NCI-H345 (cell line): ENCODE measurements at regions not wholly inside any gene's neighbourhood (a gene's known extent, or its start where the extent isn't known, plus 50 kb on each side); places are given as distances from the start of the nearest gene placed in this dataset.
A peak's percentile ranks its signal among the peaks of the same experiment; 100 is the strongest.
"Not testable (repeated sequence)": the region's sequence is repeated elsewhere in the genome, so short reads cannot be mapped to it uniquely, and the experiment has no call there.

ENCODE experiments used
- DNase-seq: peaks from one replicate; lab custom pipeline; 2025; lab: John Stamatoyannopoulos, UW

DNA sequence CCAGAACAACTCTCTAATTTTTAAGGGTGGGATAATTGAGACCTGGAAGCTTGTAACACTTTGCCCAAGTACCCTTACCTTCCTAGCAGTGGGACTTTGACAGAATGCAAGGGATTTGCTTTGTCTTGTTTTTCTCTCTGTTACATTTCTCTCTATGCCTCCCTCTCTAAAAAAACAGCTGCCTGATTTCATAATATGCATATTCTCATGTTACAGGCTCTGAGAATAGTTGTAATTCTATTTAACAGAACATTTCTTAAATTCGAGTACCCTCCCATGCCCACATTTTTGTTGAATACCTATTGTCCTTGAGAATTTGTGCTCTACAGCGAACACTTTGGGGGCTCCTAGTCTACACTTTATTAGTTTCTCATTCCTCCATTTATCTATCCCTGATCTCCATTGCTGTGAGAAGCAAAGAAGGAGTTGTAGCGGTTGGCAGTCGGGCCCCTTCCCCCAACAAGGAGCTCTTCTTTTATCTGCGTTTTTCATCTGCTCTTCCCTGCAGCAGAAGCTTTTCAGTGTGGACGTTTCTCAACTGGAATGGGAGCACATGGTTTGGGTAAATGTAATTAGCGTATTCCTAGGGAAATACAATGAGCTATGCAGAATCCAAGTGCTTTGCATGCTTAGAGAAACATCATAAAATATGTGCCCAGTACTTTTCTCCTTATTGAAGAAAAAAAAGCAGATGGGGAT lies 117.7 kb upstream of the CCDC90B start:
- no peak for DNase-seq

DNA sequence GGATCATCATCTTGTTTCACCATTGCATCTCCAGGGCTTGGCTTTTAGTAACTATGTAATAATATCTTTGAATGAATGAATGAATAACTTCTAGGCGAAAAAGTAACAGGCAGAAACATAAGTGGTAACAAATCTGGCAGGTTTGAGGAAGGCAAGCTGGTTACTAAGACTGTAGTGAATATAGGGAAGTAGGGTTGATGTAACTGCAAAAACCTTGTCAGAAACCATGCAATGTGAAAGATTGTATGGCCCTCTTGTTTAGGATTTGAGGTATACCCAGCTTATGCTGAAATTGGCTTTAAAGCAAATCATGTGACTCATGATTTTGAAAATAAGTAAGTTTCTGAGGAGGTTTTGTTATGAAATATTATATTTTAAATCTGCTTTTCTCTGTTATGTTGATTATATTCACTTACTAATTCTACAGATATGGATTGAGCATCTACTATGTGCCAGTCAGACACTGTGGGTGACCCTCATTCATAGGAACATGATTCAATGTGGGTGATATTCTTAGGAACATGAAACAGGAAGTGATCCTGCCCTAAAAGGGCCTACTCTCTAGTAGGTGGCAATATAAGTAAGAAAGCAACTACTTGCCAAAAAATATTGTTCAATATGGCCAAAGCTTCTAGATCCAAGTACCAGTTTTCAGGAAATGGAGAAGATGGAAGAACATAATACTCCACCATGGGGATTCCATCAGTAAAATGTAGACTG lies 115.5 kb upstream of the CCDC90B start:
- DNase-seq = no peak

DNA sequence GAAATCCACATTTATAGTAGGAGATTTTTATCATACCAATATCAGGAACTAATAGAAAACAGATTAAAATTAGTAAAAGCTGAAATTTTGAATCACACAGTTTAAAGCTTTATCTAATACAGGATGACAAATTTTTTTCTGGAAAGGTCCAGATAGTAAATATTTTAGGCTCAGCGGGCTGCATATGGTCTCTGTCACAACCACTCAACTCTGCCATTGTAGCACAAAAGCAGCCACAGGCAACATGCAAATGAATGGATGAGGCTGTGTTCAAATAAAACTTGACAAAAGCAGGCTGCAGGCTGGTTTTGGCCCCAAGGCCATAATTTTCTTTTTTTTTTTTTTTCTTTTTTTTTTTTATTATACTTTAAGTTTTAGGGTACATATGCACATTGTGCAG lies 108.2 kb upstream of the CCDC90B start:
- no peak for DNase-seq

DNA sequence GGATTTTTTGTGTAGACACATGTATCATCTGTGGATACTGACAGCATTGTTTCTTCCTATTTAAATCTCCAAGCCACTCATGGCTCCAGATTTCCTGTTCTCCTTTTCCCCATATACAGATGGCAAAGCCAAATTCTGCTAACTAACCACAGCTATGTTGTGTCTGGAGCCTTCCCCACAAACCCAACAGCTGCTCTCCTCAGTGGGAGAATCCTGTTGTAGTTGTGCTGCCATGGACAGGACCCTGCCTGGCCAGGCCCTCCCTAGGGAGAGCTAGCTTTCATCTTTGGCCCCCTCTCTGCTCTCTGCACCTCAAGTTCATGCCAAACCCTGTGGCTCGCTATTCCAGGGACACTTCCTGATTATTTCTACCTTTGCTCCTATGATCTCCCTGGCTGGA lies 106.4 kb upstream of the CCDC90B start:
- no peak for DNase-seq

DNA sequence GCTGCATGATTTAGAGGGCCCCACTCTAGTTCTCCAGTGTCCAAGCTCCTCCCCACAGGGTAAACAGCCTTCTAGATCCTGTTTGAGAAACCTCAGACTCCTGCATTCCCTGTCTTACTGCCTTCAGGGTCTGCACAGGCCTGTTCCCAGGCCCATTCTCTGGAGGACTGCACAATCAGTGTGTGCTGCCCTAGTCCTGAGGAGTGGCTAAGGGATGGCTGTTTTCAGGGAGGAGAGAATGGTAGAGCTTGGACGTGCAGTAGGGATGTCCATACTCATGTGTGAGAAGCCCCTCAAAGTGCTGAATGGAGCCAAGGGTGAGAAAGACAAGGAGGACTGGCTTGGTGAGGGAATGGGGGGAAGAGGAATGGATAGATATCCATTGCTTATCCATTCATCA lies 103.8 kb upstream of the CCDC90B start:
- DNase-seq = no peak

DNA sequence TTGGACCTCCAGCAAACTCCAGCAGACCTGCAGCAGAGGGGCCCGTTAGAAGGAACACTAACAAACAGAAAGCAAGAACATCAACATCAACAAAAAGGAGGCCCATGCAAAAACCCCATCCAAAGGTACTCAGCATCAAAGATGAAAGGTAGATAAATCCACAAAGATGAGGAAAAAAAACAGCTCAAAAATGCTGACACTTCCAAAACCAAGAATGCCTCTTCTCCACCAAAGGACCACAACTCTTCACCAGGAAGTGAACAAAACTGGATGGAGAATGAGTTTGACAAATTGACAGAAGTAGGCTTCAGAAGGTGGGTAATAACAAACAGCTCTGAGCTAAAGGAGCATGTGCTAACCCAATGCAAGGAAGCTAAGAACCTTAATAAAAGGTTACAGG lies 97.7 kb upstream of the CCDC90B start:
- DNase-seq = not testable (repeated sequence)

DNA sequence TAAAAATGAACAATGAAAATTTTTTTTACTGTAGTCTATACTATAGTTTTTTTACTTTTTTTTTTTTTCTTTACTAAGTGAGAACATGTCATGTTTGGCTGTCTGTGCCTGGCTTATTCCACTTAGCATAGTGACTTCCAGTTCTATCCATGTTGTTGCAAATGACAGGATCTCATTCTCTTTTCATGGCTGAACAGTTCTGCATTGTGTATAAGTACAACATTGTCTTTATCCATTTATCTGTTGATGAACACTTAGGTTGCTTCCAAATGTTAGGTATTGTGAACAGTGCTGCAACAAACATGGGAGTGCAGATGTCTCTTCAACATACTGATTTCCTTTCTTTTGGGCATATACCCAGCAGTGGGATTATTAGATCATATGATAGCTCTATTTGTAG lies 88.1 kb upstream of the CCDC90B start:
- DNase-seq = peak; percentile 23

DNA sequence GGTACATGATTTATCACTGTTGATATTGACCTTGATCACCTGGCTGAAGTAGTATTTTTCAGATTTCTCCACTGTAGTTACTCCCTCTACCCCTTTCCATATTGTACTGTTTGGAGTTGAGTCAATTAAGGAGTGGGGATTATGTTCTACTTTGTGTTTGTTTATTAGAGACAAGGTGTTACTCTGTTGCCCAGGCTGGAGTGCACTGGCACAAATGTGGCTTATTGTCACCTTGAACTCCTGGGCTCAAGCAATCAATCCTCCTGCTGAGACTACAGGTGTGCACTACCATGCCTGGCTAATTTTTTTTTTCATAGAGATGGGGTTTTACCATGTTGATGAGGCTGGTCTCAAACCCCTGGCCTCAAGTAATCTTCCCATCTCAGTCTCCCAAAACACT lies 85.3 kb upstream of the CCDC90B start:
- DNase-seq = no peak

DNA sequence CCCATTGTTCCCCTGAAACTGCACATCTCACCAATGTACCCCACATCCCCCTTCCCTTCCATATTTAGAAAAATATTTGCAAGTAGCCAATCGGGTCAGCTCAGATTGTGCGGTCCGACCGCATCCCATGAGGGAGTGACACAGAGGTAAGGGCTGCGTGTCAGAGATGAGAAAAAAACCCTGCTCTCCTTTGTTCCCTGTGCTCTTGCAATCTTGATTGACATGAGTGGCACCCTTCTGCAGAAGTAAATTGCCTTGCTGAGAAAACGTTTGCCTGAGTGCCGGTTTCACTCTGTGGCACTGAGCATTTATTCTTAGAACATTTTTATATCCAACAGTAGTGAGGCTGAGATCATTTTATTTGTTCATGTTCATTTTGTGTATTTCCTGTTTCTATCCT lies 81.6 kb upstream of the CCDC90B start:
- no peak for DNase-seq

DNA sequence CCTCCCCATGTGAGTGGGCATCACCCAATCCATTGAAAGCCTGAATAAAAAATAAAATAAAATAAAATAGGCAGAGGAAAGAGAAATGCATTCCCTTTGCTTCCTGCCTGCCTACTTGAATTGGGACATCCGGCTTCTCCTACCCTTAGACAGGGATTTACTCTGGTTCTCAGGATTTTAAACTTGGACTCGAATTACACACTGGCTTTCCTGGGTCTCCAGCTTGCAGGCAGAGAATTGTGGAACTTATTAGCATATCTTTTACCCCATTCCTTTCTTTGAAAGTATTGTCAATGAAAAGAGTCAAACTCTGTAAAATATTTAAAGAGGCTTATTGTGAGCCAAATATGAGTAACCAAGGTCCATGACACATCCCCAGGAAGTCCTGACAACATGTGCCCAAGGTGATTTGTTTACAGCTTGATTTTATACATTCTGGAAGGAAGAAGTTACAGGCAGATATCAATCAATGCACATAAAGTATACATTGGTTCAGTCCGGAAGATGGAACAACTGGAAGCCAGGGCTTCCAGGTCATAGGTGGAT lies 78.4 kb upstream of the CCDC90B start:
- no peak for DNase-seq

DNA sequence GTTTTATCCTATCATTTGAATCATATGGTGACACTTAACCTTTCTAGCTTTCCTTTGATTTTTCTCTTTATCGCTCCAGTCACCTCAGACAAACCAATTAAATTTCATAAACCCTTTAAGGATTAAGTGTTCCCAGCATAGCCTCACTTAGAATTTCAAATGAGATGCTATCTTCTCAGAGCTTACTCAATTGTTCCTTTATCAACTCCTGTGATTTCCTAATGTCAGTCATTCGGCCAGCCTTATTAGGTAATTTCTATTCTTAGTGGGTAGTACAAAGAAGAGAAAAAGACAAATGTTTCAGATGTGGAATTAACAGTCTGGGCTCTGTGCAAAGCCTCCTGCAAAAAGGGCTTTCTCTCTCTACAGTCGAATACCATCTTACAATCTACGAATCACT lies 77.1 kb upstream of the CCDC90B start:
- no peak for DNase-seq

DNA sequence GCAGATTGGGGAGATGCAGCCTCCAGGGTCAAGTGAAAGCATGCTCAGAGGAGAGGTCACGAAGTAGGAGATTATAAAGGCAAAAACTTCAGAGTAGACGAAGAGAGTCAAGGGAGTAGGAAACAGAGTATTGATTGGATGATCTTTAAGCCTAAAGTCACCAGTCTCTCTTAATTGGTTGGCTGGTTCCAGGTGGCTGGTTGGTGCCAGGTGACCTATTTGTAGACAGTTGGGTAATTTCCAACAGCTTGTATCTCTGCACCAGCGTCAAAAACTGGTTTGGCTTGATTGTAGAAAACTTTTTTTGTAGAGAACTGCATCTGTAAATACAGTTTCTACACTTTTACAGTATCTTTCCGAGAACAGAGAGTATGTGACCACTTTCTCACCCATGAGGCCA lies 75.7 kb upstream of the CCDC90B start:
- DNase-seq = no peak

DNA sequence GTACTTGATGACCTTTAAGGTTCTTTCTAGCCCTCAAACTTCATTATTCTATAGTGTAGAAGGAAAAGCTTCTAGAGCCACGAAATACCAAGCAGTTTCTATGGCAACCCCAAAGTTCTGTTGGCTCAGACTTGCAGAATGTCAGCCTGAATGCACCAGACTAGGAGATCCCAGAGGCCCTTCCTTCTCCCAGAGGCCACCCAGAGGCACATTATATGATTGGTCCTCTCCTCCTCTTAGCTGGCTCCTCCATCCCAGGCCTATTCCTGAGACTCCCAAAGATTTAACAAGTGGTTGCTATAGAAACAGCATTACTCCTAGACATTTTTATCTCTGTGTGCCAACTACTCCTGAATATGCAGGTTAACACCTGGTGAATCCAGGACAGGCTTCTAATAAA lies 69.2 kb upstream of the CCDC90B start:
- no peak for DNase-seq

DNA sequence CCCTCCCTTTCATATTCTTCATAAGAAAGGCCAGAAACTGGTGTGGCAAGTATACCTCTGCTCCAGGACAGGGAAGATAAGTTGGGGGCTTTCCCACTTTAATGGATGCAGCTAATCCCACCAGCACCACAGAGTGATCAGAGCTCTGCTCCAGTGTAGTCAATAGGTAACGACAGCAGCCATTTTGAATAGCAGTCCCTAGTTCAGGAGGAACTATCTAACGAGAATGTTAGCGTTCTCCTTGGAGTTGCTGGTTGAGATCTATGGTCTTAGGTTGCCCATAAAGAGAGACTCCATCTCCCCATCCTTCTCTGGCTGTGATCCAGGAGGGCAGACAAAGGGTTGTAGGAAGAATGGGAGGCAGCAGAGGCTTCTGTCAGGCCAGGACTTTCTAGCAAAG lies 64.0 kb upstream of the CCDC90B start:
- DNase-seq = no peak

DNA sequence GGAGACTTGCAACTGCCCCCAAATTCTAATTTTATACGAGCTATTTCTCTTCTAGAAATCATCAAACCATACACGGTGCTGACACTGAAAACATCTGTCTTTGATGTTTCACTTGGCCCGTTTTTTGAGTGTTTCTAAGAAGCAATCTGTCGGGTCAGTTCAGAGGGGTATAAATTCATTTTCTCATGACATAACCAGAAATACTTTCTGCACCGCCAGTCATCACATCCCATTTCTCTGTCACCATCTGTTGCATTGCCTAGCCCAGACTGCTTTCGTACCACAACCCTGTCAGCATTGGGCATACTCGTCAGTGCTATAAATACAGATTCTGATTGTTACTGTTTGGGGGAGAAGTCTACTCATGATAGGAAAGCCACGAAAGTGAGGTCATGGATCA lies 63.1 kb upstream of the CCDC90B start:
- no peak for DNase-seq

DNA sequence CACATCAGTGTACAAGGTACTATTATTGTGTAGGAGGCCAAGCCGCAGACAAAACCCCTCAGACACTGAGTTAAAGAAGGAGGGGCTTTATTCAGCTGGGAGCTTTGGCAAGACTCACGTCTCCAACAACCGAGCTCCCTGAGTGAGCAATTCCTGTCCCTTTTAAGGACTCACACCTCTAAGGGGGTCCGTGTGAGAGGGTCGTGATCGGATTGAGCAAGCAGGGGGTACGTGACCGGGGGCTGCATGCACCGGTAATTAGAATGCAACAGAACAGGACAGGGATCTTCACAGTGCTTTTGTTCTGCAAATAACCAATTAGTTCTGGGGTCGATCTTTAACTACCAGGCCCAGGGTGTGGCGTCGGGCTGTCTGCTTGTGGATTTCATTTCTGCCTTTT lies 60.5 kb upstream of the CCDC90B start:
- DNase-seq = not testable (repeated sequence)

DNA sequence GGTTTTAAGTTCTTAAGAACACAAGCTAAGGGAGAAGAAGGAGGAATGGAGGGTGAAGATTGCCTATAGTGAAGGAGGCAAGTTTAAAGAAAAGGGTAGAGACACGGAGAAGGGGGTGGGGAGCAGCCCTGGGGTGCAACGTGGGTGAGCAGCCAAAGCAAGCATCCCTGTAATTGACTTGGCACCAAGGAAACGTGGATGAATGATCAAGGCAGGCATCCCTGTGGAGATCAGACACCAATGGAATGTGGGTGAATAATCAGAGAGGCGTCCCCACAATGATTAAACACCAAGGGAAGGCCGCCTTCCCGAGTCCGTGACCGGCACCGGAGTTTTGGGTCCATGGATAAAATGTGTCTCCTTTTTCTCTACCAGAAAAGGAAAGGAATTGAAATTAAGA lies 58.4 kb upstream of the CCDC90B start:
- DNase-seq = not testable (repeated sequence)

DNA sequence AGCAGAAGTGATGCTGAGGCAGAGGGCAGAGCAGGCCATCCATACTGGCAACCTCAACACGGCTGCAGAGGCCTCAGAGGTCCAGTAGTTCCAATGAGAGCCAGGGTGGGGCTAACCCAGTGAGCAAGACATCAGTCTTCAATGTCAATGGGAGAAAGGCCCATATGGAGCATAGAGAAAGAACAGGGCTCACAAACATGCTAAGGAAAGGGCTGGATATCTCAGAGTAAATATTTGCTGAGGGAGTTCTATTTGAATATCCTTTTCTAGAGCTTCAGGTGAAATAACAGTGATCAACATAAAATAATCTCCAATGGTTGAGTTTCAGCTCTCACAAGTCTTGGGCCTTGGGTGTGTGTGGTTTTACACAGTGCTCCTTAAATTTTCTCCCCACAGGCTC lies 50.8 kb upstream of the CCDC90B start:
- DNase-seq = no peak
